ENCODE measurements at regions not wholly inside any gene's neighbourhood (a gene's known extent, or its start where the extent isn't known, plus 50 kb on each side); places are given as distances from the start of the nearest gene placed in this dataset.

GRCh38 chr6:79762370-79762769 is 131.2 kb downstream of the SH3BGRL2 start:
- WGBS (ENCODE audit: insufficient coverage) = 67% methylated on average over 1 of the region's 3 CpGs
- no peak for TF ChIP-seq CTCF (IDR thresholded peaks at IDR 0.05)
- no peaks in the 10 kb centered on the region for H3K27me3 Mint-ChIP-seq (ENCODE audit: low read depth in 3 of 3)
- intact Hi-C loops (cut with micrococcal nuclease) = no loop called here
- H3K4me1 ChIP-seq (ENCODE audit: control insufficient read depth in 1 of 2, insufficient read depth in 2 of 2, low read length in 2 of 2) = no peaks in the 10 kb centered on the region
- no peaks in the 10 kb centered on the region for H3K36me3 ChIP-seq (replicated peaks in 1 of 2; ENCODE audit: control insufficient read depth in 1 of 2, insufficient read depth in 2 of 2, low read length in 2 of 2)
- H3K27ac ChIP-seq (ENCODE audit: low read depth in 1 of 2, low read length in 2 of 2) = no peak overlapping the region
- H3K9ac ChIP-seq (ENCODE audit: insufficient read depth, low read length, poor library complexity, severe bottlenecking) = no peak overlapping the region
- no peak overlapping the region for H3K27ac Mint-ChIP-seq
- DNase-seq = no peak
- no peaks in the 10 kb centered on the region for H3K4me1 Mint-ChIP-seq
- no peaks in the 10 kb centered on the region for H3K79me2 ChIP-seq (ENCODE audit: insufficient read depth, low read length)
- H3K4me3 ChIP-seq (replicated peaks in 1 of 3; ENCODE audit: low read depth in 2 of 3, low read length in 3 of 3) = no peak overlapping the region
- no peaks in the 10 kb centered on the region for H4K20me1 ChIP-seq (ENCODE audit: insufficient read depth, low read length)
- no peak overlapping the region for H3K4me2 ChIP-seq (replicated peaks; ENCODE audit: extremely low read depth, low read length, poor library complexity, severe bottlenecking)
- H3K36me3 Mint-ChIP-seq = no peaks in the 10 kb centered on the region
- no peaks in the 10 kb centered on the region for H3K27me3 ChIP-seq (ENCODE audit: control insufficient read depth in 2 of 2, insufficient read depth in 2 of 2, low read length in 2 of 2)
- H3K9me3 ChIP-seq (replicated peaks in 1 of 2; ENCODE audit: control insufficient read depth in 1 of 2, insufficient read depth in 1 of 2, low read length in 2 of 2) = peaks cover 0 to 10% of the 10 kb centered on the region in 2 donors
- no peak overlapping the region for H2AFZ ChIP-seq (ENCODE audit: insufficient read depth, low read depth, low read length, poor library complexity, severe bottlenecking)
- peaks cover 0 to 12% (median 7%) of the 10 kb centered on the region in 7 donors for H3K9me3 Mint-ChIP-seq
- H3K4me3 Mint-ChIP-seq = no peak overlapping the region

GRCh38 chr6:79756496-79756895 is 125.4 kb downstream of the SH3BGRL2 start:
- Mint-ChIP-seq H3K27me3 (ENCODE audit: low read depth in 3 of 3) (peaks cover 3 to 4% (median 4%) of the 10 kb centered on the region in 3 donors), H3K4me1 (no peaks in the 10 kb centered on the region), H3K36me3 (no peaks in the 10 kb centered on the region), H3K4me3 (no peak overlapping the region), H3K9me3 (peaks cover 0 to 2% (median 0%) of the 10 kb centered on the region in 7 donors), H3K27ac (no peak overlapping the region)
- H3K36me3 ChIP-seq (replicated peaks in 1 of 2; ENCODE audit: control insufficient read depth in 1 of 2, insufficient read depth in 2 of 2, low read length in 2 of 2) = no peaks in the 10 kb centered on the region
- H3K9ac ChIP-seq (ENCODE audit: insufficient read depth, low read length, poor library complexity, severe bottlenecking) = no peak overlapping the region
- WGBS (ENCODE audit: insufficient coverage) = no CpG with 5 or more reads among the region's 2 CpGs
- no peak for TF ChIP-seq CTCF (IDR thresholded peaks at IDR 0.05)
- H3K27ac ChIP-seq (ENCODE audit: low read depth in 1 of 2, low read length in 2 of 2) = no peak overlapping the region
- H3K4me3 ChIP-seq (replicated peaks in 1 of 3; ENCODE audit: low read depth in 2 of 3, low read length in 3 of 3) = no peak overlapping the region
- H2AFZ ChIP-seq (ENCODE audit: insufficient read depth, low read depth, low read length, poor library complexity, severe bottlenecking) = no peak overlapping the region
- DNase-seq = no peak
- intact Hi-C loops (cut with micrococcal nuclease) = no loop called here
- no peaks in the 10 kb centered on the region for H3K79me2 ChIP-seq (ENCODE audit: insufficient read depth, low read length)
- no peaks in the 10 kb centered on the region for H4K20me1 ChIP-seq (ENCODE audit: insufficient read depth, low read length)
- H3K9me3 ChIP-seq (replicated peaks in 1 of 2; ENCODE audit: control insufficient read depth in 1 of 2, insufficient read depth in 1 of 2, low read length in 2 of 2) = no peaks in the 10 kb centered on the region
- H3K27me3 ChIP-seq (ENCODE audit: control insufficient read depth in 2 of 2, insufficient read depth in 2 of 2, low read length in 2 of 2) = peaks cover 0 to 4% of the 10 kb centered on the region in 2 donors
- H3K4me1 ChIP-seq (ENCODE audit: control insufficient read depth in 1 of 2, insufficient read depth in 2 of 2, low read length in 2 of 2) = no peaks in the 10 kb centered on the region
- no peak overlapping the region for H3K4me2 ChIP-seq (replicated peaks; ENCODE audit: extremely low read depth, low read length, poor library complexity, severe bottlenecking)

Data from CD14-positive monocyte (primary cell).